Neural cell (in vitro differentiated cells): ENCODE measurements at regions not wholly inside any gene's neighbourhood (a gene's known extent, or its start where the extent isn't known, plus 50 kb on each side); places are given as distances from the start of the nearest gene placed in this dataset.

Source experiments
- H2AFZ ChIP-seq: fragments of 200-600, 300-800 bp; sonication (generic), shearing (Covaris generic); 2 replicates; pipeline ENCODE4 v1.6.0; 2014; ENCODE audit warnings: low read depth, mild to moderate bottlenecking, antibody characterized with exemption, low read length, moderate library complexity
- H3F3A ChIP-seq: fragments of 200-600 bp; shearing (Covaris generic); 2 replicates; pipeline ENCODE4 v1.6.1; 2016; ENCODE audit warnings: mild to moderate bottlenecking, moderate library complexity, mixed read lengths, antibody characterized with exemption, low read length; ENCODE audit not compliant: insufficient read depth, poor library complexity, severe bottlenecking
- H3K27ac ChIP-seq: fragments of 200-600, 300-800 bp; sonication (generic), shearing (Covaris generic); 2 replicates; pipeline ENCODE4 v1.5.1; 2014; ENCODE audit warnings: mild to moderate bottlenecking, low read length, moderate library complexity
- H3K27me3 ChIP-seq: fragments of 300-800, 200-600 bp; sonication (generic), shearing (Covaris generic); 2 replicates; pipeline ENCODE4 v1.6.0; 2014; ENCODE audit warnings: mild to moderate bottlenecking, low read depth, low read length, moderate library complexity; ENCODE audit not compliant: insufficient read depth
- H3K36me3 ChIP-seq: fragments of 300-800, 200-600 bp; sonication (generic), shearing (Covaris generic); 2 replicates; pipeline ENCODE4 v1.5.1; 2014; ENCODE audit warnings: mild to moderate bottlenecking, antibody characterized with exemption, low read length, moderate library complexity; ENCODE audit not compliant: insufficient read depth
- H3K4me2 ChIP-seq: fragments of 300-800, 200-600 bp; sonication (generic), shearing (Covaris generic); 2 replicates; pipeline ENCODE4 v1.6.0; 2014; ENCODE audit warnings: mild to moderate bottlenecking, low read length
- H3K4me3 ChIP-seq: fragments of 300-800, 200-600 bp; sonication (generic), shearing (Covaris generic); 2 replicates; pipeline ENCODE4 v1.5.1; 2014; ENCODE audit warnings: mild to moderate bottlenecking, low read length, moderate library complexity
- H3K79me2 ChIP-seq: fragments of 200-600 bp; shearing (Covaris generic); replicated peaks from 2 replicates; pipeline ENCODE4 v1.6.0; 2014; ENCODE audit warnings: mild to moderate bottlenecking, low read length, moderate library complexity; ENCODE audit not compliant: insufficient read depth
- H3K9ac ChIP-seq: fragments of 300-800, 200-600 bp; sonication (generic), shearing (Covaris generic); 2 replicates; pipeline ENCODE4 v1.6.1; 2016; ENCODE audit warnings: mild to moderate bottlenecking, low read length, mixed read lengths
- H3K9me2 ChIP-seq: fragments of 200-600 bp; shearing (Covaris generic); 2 replicates; pipeline ENCODE4 v1.6.1; 2016; ENCODE audit warnings: mild to moderate bottlenecking, low read length, mixed read lengths; ENCODE audit not compliant: insufficient read depth
- H3K9me3 ChIP-seq: fragments of 200-600, 300-800 bp; sonication (generic), shearing (Covaris generic); 2 replicates; pipeline ENCODE4 v1.6.1; 2016; ENCODE audit warnings: mild to moderate bottlenecking, mixed run types, low read length, moderate library complexity, mixed read lengths
- H4K20me1 ChIP-seq: fragments of 200-600 bp; shearing (Covaris generic); 2 replicates; pipeline ENCODE4 v1.6.1; 2016; ENCODE audit warnings: mild to moderate bottlenecking, mixed run types; ENCODE audit not compliant: insufficient read depth
- EP300 ChIP-seq: fragments of 450-650 bp; conservative IDR thresholded peaks from 2 replicates; pipeline ENCODE4 v1.6.1; 2014; ENCODE audit warnings: antibody characterized with exemption, mild to moderate bottlenecking, moderate library complexity; ENCODE audit not compliant: poor library complexity, severe bottlenecking
- EZH2 ChIP-seq: fragments of 200-600, 300-800 bp; shearing (Covaris generic), sonication (generic); IDR thresholded peaks from 2 replicates; pipeline ENCODE4 v1.6.1; 2014; ENCODE audit warnings: antibody characterized with exemption, low read length, borderline replicate concordance, mild to moderate bottlenecking; ENCODE audit not compliant: insufficient read depth, poor library complexity, severe bottlenecking
- MXI1 ChIP-seq: fragments of 450-650 bp; conservative IDR thresholded peaks from 2 replicates; pipeline ENCODE4 v1.6.1; 2014; ENCODE audit warnings: antibody characterized with exemption, mild to moderate bottlenecking; ENCODE audit not compliant: poor library complexity, severe bottlenecking
- POLR2AphosphoS5 ChIP-seq: IDR thresholded peaks from 2 replicates; pipeline ENCODE4 v1.6.1; 2012
- RAD21 ChIP-seq: fragments of 450-650 bp; conservative IDR thresholded peaks from 2 replicates; pipeline ENCODE4 v1.6.1; 2014; ENCODE audit warnings: antibody characterized with exemption, mild to moderate bottlenecking, moderate library complexity
- SMC3 ChIP-seq: fragments of 450-650 bp; conservative IDR thresholded peaks from 2 replicates; pipeline ENCODE4 v1.6.1; 2014; ENCODE audit warnings: antibody characterized with exemption, mild to moderate bottlenecking, moderate library complexity; ENCODE audit not compliant: poor library complexity
- TAF1 ChIP-seq: IDR thresholded peaks from 2 replicates; pipeline ENCODE4 v1.6.1; 2012; ENCODE audit warnings: low read depth
- TF ChIP-seq, protein P1 (sequence below): fragments of 450-650 bp; IDR thresholded peaks from 2 replicates; pipeline ENCODE4 v1.5.1; 2014; ENCODE audit warnings: antibody characterized with exemption, mild to moderate bottlenecking, moderate library complexity; ENCODE audit not compliant: poor library complexity, severe bottlenecking
- TF ChIP-seq, protein P2 (sequence below): IDR thresholded peaks from 2 replicates; pipeline ENCODE4 v1.6.1; 2012; ENCODE audit warnings: borderline replicate concordance

DNA sequence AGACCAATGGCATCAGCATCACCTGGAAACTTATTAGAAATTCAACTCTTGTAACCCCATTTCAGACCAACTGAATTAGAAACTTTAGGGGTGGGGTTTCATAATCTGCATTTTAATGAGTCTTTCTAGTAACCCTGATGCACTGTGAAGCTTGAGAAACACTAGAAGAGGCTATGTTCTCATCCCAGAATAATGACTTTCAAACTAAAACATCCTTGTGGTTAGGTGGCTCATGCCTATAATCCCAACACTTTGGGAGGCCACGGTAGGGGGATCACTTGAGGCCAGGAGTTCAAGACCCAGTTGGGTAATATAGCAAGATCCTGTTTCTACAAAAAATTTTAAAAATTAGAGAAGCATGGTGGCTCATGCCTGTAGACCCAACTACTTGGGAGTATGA, 402.4 kb downstream of the DLEU7 start:
- Histone ChIP-seq H3K79me2 (no peaks in the 10 kb centered on the region), H3K4me3 (no peak overlapping the region), H3F3A (no peaks in the 10 kb centered on the region), H2AFZ (no peak overlapping the region), H3K9me3 (no peaks in the 10 kb centered on the region), H3K9me2 (no peaks in the 10 kb centered on the region), H3K4me2 (no peak overlapping the region), H3K27ac (no peak overlapping the region), H4K20me1 (no peaks in the 10 kb centered on the region), H3K27me3 (no peaks in the 10 kb centered on the region), H3K9ac (no peak overlapping the region), H3K36me3 (no peaks in the 10 kb centered on the region)
- TF ChIP-seq TAF1 (no peak), POLR2AphosphoS5 (no peak), RAD21 (no peak), MXI1 (no peak), EZH2 (no peak), SMC3 (no peak)
- TF ChIP-seq, protein P1, sequence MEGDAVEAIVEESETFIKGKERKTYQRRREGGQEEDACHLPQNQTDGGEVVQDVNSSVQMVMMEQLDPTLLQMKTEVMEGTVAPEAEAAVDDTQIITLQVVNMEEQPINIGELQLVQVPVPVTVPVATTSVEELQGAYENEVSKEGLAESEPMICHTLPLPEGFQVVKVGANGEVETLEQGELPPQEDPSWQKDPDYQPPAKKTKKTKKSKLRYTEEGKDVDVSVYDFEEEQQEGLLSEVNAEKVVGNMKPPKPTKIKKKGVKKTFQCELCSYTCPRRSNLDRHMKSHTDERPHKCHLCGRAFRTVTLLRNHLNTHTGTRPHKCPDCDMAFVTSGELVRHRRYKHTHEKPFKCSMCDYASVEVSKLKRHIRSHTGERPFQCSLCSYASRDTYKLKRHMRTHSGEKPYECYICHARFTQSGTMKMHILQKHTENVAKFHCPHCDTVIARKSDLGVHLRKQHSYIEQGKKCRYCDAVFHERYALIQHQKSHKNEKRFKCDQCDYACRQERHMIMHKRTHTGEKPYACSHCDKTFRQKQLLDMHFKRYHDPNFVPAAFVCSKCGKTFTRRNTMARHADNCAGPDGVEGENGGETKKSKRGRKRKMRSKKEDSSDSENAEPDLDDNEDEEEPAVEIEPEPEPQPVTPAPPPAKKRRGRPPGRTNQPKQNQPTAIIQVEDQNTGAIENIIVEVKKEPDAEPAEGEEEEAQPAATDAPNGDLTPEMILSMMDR: no peak
- TF ChIP-seq, protein P2, sequence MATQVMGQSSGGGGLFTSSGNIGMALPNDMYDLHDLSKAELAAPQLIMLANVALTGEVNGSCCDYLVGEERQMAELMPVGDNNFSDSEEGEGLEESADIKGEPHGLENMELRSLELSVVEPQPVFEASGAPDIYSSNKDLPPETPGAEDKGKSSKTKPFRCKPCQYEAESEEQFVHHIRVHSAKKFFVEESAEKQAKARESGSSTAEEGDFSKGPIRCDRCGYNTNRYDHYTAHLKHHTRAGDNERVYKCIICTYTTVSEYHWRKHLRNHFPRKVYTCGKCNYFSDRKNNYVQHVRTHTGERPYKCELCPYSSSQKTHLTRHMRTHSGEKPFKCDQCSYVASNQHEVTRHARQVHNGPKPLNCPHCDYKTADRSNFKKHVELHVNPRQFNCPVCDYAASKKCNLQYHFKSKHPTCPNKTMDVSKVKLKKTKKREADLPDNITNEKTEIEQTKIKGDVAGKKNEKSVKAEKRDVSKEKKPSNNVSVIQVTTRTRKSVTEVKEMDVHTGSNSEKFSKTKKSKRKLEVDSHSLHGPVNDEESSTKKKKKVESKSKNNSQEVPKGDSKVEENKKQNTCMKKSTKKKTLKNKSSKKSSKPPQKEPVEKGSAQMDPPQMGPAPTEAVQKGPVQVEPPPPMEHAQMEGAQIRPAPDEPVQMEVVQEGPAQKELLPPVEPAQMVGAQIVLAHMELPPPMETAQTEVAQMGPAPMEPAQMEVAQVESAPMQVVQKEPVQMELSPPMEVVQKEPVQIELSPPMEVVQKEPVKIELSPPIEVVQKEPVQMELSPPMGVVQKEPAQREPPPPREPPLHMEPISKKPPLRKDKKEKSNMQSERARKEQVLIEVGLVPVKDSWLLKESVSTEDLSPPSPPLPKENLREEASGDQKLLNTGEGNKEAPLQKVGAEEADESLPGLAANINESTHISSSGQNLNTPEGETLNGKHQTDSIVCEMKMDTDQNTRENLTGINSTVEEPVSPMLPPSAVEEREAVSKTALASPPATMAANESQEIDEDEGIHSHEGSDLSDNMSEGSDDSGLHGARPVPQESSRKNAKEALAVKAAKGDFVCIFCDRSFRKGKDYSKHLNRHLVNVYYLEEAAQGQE: no peak

DNA sequence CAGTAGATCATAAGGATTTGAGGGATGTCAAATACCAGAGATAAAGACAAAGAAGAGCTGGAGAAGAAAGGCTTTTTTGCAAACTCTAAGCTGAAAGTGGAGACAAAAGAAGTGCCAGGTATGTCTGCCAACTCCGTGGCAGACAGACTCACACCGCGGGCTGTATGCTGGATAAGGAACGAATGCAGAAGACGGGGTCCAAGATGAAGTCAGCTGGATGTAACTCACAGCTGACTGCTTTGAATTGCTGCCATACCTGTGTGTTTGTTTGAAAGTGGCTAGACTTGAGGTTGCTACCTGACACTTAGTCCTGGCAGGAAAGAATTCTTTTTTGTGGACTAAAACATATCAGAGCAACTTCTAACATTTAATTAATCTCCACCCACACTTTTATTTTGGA, 398.8 kb downstream of the DLEU7 start:
- H2AFZ ChIP-seq: no peak overlapping the region
- no peaks in the 10 kb centered on the region for H3F3A ChIP-seq
- H3K36me3 ChIP-seq: no peaks in the 10 kb centered on the region
- no peak overlapping the region for H3K27ac ChIP-seq
- no peaks in the 10 kb centered on the region for H3K9me3 ChIP-seq
- no peaks in the 10 kb centered on the region for H3K79me2 ChIP-seq
- no peaks in the 10 kb centered on the region for H3K9me2 ChIP-seq
- no peak for TF ChIP-seq EP300
- no peak overlapping the region for H3K9ac ChIP-seq
- no peak overlapping the region for H3K4me3 ChIP-seq
- no peaks in the 10 kb centered on the region for H4K20me1 ChIP-seq
- no peak overlapping the region for H3K4me2 ChIP-seq
- H3K27me3 ChIP-seq: no peaks in the 10 kb centered on the region

DNA sequence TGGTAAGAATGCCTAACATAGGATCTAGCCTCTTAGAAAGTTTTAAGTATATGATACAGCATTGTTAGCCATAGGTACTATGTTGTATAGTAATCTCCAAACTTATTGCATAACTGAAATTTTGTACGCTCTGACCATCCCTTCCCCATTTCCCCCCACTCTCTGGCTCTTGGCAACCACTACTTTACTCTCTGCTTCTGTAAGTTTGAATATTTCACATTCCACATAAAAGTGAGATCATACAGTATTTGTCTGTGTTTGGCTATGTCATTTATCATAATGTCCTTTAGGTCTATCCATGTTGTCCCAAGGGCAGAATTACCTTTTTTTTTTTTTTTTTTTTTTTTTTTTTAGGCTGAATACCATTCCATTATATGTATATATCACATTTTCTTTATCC, 396.9 kb downstream of the DLEU7 start:
- Histone ChIP-seq H3K4me3 (no peak overlapping the region), H3K79me2 (no peaks in the 10 kb centered on the region), H3K4me2 (no peak overlapping the region), H3K9ac (no peak overlapping the region), H3K36me3 (no peaks in the 10 kb centered on the region), H3K9me3 (no peaks in the 10 kb centered on the region), H3K9me2 (no peaks in the 10 kb centered on the region), H3F3A (no peaks in the 10 kb centered on the region), H2AFZ (no peak overlapping the region), H4K20me1 (no peaks in the 10 kb centered on the region), H3K27me3 (no peaks in the 10 kb centered on the region), H3K27ac (no peak overlapping the region)
- no peak for TF ChIP-seq TAF1
- TF ChIP-seq, protein P2: no peak
- TF ChIP-seq RAD21: no peak
- TF ChIP-seq SMC3: no peak
- TF ChIP-seq POLR2AphosphoS5: no peak
- TF ChIP-seq EP300: no peak
